ENCODE measurements at regions not wholly inside any gene's neighbourhood (a gene's known extent, or its start where the extent isn't known, plus 50 kb on each side); places are given as distances from the start of the nearest gene placed in this dataset.
"Not testable (repeated sequence)": the region's sequence is repeated elsewhere in the genome, so short reads cannot be mapped to it uniquely, and the experiment has no call there.

GRCh38 chr5:3484836-3485235 is 110.8 kb upstream of the IRX1 start:
- DNase-seq: no peak

GRCh38 chr5:3481175-3481574 is 114.5 kb upstream of the IRX1 start:
- DNase-seq: no peak

GRCh38 chr5:3475674-3476073 is 120.0 kb upstream of the IRX1 start:
- no peak for DNase-seq

- no peak for DNase-seq
Observed at GRCh38 chr5:3466392-3466791, 129.2 kb upstream of the IRX1 start.

GRCh38 chr5:3460416-3460815 is 135.2 kb upstream of the IRX1 start:
- DNase-seq: no peak

DNA sequence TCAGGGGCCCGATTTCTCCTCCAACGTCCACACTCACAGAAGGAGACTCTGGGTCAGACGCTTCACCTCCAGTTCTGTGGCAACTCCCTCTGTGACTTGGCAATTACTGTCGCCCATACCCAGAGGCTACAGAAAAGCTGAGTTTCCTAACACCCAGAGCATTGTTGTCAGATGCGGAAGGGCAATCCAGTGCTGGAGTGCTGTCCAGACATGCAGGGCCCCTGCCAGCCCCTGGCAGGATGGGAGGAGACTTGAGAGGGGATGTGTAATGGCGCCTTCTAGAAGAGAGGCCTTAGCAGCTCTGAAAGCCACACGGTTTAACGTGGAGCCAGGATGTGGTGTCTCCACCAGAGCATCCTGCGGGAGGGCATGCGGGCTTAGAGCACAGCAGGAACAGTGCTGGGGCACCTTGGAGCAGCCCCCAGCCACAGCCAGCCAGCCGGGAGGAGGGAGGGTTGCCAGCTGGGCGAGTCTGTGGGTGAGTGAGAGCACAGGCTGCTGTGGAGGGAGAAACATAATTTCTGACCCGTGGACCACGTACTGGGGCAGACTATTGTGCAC is 139.4 kb upstream of the IRX1 start:
- no peak for DNase-seq

DNA sequence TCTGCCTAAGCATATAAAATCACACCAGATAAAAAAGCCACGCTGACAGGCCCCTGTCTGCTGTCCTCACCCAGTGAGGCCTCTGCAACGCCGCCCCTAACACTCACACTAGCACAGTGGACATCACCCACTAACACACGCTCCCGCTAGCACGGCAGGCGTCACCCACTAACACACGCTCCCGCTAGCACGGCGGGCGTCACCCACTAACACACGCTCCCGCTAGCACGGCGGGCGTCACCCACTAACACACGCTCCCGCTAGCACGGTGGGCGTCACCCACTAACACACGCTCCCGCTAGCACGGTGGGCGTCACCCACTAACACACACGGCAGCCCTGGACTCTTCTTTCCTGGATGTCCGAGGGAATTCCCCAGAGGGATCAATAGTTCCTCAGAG is 141.6 kb upstream of the IRX1 start:
- DNase-seq: not testable (repeated sequence)

GRCh38 chr5:3452622-3453021 is 143.0 kb upstream of the IRX1 start:
- no peak for DNase-seq

DNA sequence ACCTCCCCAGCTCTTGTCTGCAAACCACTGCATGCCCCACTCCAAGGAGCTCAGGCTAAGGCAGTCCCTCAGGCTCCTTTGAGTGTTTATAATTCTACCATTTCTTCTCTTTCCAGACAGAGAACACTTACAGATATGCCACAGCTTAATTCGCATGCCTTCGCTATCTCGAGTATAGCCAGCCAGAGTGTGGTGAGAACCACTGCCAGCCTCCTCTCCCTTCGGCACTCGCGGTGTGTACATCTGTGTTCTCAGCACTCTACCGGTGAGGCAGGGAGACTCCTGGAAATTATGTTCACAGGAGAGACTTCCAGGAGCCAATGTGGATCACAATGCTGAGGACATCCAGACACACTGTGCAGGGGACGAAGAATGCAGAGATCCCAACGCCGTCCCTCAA is 143.7 kb upstream of the IRX1 start:
- DNase-seq: no peak

- no peak for DNase-seq
Observed at GRCh38 chr5:3449481-3449880, 146.2 kb upstream of the IRX1 start.

DNA sequence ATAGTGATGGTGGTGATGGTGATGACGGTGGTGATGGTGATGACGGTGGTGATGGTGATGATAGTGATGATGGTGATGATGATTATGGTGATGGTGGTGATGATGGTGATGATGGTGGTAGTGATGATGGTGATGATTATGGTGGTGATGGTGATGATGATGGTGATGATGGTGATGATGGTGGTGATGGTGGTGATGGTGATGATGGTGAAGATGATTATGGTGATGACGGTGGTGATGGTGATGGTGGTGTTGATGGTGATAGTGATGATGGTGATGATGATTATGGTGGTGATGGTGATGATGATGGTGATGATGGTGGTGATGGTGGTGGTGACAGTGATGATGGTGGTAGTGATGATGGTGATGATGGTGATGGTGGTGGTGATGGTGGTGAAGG is 149.2 kb upstream of the IRX1 start:
- DNase-seq: no peak

- not testable (repeated sequence) for DNase-seq
Observed at GRCh38 chr5:3445517-3445916, 150.1 kb upstream of the IRX1 start.

GRCh38 chr5:3432135-3432534 is 163.5 kb upstream of the IRX1 start:
- DNase-seq: no peak

DNA sequence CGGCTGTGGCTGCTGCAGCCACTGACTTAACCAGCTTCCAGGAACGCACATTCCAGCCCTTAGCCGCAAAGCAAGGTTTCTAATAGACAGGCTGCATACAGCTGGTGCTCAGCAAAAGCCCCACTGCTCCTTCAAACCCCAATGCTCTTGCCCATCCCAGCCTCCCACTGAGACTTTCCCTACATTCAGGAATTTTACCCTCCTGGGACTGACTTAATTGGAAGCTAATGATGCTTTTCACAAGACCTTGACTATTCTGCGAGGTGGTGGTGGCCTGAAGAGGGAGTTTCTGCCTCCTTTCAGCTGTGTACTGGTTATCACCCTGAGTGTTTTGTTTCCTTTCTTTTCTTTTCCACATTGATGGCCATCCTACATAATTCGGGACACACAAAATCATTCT is 164.9 kb upstream of the IRX1 start:
- no peak for DNase-seq

- no peak for DNase-seq
Observed at GRCh38 chr5:3429962-3430361, 165.7 kb upstream of the IRX1 start.

DNA sequence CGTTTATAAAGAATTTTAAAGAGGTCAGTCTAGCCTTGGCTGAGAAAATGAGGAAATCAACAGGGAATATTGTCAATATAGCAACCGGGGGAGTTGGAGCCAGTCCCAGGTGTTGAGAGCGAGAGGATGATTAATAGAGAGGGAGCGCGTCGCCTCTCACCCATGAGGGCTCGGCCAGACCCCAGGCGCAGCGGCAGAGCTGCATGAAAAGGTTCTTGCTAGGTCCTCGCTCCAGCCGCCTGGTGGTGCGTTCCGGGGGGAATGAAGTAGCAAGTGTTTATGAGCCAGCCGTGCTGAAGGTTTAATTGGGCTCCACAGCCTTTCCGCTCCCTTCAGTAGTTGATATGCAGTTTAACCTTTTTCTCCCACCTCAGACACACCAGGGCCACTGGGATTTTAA is 167.3 kb upstream of the IRX1 start:
- DNase-seq: no peak

DNA sequence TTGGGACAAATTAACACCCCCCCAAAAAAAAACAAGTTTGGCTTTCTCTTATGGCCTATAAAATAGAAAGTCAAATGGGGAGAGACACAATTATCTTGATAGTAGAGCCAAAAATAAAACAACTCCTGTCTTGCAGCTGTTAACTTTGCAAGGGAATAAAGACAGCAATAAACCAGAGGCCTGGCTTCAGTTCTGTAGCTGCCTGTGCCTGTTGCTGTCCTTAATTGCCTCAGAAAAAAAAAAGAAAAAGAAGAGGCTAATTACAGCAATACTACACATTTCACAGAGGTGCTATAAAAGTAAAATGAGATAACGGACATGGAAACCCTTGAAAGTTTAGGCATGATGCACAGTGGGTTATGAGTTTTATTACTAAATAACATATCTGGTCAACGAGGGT is 170.7 kb upstream of the IRX1 start:
- no peak for DNase-seq

- no peak for DNase-seq
Observed at GRCh38 chr5:3417376-3417943, 178.2 kb upstream of the IRX1 start.

DNA sequence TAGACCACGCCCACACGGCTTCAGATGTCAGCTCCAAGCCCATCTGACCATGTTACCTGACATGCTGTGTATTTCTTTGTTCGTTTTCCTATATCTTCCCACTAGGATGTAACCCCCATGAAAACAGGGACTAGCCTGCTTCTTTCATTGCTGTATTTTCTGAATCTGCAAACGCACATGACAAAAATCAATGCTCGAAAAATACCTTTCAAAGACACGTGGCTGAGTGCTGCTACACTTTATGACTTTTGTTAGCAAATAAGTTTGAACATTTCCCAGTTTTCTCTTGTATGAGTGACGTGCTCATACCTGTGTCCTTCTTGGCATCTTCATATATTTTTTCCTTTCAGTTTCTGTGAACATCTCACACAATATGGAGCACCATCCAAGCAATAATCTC is 181.3 kb upstream of the IRX1 start:
- no peak for DNase-seq

DNA sequence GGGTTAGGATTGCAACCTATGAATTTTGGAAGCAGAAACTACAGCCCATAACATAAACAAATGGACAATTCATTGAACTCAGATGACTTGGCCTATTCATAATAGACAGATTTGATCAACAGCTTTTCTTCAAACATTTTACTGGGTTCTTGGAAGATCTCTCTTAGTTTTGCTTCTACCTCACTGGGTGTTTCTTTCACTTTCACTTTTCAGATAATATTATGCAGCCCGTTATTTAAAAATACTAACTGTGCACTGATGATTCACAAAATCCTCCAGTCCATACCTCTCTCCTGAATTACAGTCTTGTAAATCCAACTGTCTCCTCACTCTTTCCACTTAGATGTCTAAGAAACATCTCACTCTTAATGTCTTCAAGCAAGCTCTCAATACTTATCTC is 183.5 kb upstream of the IRX1 start:
- DNase-seq: no peak

- no peak for DNase-seq
Observed at GRCh38 chr5:3411363-3411762, 184.3 kb upstream of the IRX1 start.

DNA sequence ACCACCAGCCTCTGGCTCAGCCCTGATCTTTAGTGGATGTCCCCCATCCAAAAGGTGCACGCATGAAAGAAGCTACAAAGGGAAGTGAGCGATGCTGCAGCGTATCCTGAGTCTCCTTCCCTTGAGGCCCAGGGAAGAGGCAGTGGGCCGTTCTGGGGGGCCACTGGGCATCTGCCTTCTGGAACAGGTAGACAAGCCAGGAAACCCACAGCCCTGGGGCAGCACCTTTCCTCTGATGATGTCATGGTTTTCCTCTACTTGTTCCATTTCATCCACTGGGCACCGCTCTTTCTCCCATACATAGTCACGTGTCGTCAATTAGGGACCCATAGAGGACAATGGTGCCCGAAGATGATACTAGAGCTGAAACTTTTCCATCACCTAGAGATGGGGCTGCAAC is 194.0 kb upstream of the IRX1 start:
- DNase-seq: no peak

DNA sequence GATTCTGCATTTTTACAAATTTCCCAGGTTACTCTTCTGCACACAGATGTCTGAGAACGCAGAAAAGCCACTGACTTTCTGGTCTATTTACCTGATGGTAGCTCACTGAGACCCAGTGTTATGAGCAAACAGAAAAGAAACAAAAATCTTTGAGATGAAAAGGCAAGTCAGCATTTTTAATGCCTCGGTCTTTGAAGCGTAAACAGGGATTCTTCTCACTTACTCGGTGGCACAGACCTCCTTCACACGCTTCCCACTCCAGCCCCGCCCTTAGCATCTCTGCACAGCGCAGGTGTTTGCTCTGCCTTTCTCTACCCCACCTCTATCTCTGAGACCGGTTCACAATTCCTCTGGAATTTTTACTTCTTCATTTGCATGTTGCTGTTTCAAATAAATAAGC is 195.0 kb upstream of the IRX1 start:
- no peak for DNase-seq

GRCh38 chr5:3394891-3395599 is 200.6 kb upstream of the IRX1 start:
- no peak for DNase-seq
